DMS 273 (cell line): ENCODE measurements at regions not wholly inside any gene's neighbourhood (a gene's known extent, or its start where the extent isn't known, plus 50 kb on each side); places are given as distances from the start of the nearest gene placed in this dataset.
A peak's percentile ranks its signal among the peaks of the same experiment; 100 is the strongest.

Experiments
- DNase-seq: peaks from one replicate; lab custom pipeline; 2025; ENCODE audit not compliant: unreplicated experiment; lab: John Stamatoyannopoulos, UW

DNA sequence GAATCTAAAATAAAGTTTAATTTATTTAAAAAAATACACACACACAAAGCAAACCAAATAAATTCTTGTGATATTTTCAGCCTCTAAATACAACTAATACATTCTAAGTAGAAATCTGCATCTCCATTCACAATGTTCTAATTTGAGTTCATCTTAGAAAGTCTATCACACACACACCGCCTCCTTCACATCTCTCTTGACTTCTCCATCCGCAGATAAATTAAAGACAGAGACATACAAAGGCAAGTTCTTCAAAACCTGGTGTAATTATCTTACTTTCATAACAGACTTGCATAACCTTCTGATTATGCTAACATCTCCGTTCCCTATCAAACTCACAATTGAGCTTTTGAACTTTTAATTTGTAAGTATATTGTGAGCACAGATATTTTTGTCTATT lies 657.3 kb downstream of the VGLL3 start:
- DNase-seq, result no peak

DNA sequence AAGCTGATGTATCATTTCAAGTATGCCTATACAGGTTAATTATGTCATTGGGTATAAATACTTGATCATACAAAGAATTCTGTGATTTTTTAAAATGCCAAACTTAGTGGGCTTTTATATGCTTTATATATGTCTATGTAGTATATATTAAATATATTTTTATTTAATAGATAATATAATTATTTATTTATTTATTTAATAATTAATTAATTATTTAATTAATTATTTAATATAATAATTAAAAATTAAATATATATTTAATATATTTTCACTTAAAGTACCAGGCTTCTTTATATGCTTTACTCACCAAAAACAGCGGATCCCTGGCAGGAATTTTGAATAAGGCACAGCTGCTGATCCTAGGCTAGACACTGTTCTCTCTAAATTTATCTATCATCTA lies 687.0 kb downstream of the VGLL3 start:
- DNase-seq, result no peak

DNA sequence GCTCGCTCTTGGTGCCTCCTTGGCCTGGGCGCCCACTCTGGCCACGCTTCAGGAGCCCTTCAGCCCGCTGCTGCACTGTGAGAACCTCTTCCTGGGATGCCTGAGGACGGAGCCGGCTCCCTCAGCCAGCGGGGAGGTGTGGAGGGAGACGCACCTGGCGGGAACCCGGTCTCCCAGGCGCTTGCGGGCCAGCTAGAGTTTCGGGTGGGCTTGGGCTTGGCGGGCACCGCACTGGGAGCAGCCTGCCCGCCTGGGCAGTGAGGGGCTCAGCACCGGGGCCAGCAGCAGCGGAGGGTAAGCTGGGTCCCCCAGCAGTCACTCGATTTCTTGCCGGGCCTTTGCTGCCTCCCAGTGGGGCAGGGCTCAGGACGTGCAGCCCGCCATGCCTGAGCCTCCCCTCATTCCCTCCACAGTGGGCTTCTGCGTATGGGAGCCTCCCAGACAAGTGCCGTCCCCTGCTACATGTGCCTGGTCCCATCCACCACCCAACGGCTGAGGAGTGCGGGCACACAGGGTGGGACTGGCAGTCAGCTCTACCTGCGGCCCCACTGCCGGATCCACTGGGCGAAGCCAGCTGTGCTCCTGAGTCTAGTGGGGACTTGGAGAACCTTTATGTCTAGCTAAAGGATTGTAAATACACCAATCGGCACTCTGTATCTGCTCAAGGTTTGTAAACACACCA lies 708.7 kb downstream of the VGLL3 start:
- DNase-seq, result no peak

DNA sequence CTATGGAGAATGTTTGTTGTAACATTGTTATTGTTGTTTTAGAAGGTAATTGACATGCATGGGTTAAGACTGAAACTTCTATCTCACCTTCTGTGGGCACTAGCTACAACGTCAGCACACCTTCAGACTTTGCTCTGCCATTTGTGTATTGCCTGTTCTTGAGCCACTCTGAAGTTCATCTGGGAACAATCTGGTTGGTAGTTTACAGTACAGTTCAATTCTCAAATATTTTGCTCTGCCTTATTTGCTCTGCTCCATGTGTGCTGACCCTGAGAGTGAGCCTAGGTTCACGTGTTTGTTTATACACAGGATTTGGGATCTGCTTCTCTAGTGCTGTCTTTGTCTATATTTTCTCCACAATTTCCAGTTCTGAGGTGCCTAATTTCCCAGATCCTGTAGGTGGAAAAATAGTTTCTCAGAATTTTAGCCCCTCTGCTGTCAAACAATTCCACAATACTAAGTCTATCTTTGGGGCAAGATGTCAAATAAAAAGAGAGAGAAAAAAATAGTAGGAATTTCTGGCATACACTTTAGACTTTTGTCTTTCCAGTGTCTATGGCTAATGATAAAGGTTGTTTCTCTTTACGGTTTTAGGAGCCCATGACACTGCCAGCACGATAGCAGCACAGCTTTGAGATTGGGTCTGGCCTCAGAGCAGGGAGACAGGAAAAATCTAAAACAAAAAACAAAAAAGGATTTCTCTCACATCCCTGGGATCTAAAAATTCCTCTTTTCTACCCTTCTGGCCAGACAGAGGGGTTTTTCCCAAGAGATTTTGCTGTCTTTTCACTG lies 721.4 kb downstream of the VGLL3 start:
- DNase-seq, result no peak

DNA sequence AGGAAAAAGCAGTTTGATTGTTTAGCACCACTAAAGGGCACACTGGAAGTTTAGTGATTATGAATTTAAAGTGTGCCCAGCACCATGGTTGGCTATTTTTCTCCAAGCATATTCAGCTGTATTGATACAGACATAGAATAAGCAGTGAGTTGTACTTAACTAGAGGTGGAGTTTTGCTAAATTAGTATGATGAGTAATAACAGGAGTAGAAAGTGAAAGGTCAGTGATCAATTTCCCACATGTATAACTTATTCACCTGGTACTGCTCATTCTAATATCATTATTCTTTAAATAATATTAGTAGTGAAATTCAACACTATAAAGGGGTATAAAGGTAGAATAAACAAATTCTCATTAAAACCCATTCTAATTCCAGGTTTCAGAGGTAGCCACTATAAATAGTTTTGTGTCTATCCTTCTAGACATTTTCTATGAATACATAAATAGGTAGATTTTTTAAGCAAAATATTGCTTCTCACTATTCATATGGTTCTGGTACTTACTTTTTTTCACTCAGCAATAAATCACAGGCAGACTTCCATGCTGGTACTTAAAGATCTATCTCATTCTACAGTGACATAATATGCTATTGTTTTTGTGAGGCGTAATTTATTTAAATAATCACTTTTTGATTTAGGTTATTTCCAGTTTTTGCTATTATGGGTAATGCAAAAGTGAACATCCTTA lies 732.9 kb downstream of the VGLL3 start:
- DNase-seq, result no peak

DNA sequence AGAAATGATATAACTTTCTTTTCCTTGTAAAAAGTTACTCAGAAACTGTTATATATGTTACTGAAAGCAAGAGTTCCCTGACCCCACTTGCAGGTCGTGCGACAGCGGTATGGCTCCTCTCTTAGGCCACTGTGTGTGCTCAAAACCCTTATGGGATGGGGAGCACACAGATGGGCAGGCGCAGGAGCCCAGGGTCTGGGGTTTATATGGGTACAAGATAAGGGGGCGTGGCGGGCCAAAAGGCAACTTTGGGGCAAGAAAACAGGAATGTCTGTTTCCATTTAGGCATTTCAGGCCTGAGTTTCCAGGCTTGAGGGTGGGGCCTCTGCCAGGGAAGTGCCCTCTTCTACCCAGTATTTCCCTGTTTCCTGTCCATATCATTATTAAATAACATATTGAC lies 736.5 kb downstream of the VGLL3 start:
- no peak for DNase-seq

DNA sequence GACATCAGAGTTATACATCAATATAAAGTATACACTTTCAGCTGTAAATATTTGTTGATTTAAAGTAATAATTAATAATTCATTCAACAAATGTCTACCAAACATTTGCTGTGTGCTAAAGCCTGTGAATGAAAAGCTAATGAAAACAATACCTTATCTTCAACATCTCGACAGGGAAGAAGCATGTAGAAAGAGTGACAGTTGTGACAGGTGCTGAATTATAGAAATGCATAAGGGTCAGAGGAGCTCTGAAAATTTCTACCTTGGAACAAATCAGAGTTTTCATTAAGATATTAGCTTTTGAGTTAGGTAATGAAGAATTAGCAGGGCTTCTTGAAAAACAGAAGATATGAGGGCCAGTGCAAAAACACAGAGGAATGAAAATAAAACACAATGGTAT lies 739.2 kb downstream of the VGLL3 start:
- no peak for DNase-seq

DNA sequence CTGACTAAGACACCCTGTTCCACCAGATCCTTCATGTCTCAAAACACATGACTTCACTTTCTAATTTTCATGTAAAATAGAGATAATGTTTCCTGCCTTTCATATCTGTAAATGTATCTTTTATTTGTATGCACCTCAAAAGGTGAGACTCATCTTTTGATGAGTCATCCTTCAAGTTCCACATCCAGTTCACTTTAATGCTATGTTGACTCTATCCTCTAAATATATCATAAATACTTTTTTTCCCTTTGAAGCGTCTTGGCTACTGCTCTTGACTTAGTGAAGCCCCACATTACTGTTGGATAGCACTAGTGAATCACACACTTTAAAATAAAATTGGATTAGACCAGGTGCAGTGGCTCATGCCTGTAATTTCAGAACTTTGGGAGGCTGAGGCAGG lies 741.1 kb downstream of the VGLL3 start:
- no peak for DNase-seq

DNA sequence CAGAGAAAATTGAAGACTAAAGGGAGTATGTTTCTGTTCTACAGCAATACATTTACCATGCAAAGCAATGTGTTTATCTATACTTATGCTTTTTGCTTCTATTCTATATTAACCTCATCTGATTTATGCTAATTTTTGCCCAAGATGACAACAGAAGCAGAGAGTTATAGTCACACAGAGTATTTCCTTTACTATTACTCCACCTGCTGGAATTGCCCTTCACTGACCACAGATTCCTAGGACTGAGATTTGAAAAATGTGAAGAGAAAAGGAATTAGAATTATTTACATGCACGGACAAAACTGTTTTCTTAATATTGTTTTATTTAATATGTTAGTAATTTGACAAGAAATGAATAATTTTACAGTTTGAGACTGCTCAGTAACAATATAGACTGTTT lies 745.6 kb downstream of the VGLL3 start:
- peak; percentile 24 for DNase-seq

DNA sequence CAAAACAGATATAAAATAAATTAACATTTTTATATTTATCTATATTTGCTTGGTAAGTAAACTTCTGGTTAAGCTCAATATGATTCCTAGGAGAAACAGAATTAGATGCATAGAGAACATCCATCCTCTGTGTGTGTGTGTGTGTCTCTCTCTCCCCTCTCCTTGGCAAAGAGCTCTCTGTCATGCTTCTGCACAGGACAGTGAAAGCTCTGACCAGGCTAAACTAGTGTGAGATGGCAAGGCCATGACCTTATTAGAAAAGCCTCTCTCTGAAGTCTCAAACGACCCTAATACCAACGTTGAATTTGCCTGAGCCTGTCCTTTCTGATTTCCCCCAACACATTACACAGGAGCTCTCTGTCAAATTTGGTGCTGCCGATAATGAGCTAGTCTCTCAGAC lies 746.0 kb downstream of the VGLL3 start:
- DNase-seq, result no peak

DNA sequence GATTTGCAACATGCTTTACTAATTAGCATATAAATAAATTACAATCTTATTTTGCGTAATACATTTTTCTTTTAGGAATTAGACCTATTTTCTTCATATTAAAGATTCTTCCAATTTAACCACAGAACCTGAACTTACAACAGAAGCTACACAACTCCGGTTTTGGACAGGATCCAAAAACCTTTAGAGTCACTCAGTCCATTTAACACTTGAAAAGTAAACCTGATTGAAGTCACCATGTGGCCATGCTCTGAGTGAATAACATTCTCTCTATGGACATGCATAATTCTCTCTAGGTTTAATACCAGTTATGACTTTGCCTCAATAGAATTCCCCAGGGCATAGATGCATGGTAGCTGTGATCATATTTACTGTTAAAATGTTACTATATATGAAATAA lies 751.0 kb downstream of the VGLL3 start:
- DNase-seq, result peak; percentile 45

DNA sequence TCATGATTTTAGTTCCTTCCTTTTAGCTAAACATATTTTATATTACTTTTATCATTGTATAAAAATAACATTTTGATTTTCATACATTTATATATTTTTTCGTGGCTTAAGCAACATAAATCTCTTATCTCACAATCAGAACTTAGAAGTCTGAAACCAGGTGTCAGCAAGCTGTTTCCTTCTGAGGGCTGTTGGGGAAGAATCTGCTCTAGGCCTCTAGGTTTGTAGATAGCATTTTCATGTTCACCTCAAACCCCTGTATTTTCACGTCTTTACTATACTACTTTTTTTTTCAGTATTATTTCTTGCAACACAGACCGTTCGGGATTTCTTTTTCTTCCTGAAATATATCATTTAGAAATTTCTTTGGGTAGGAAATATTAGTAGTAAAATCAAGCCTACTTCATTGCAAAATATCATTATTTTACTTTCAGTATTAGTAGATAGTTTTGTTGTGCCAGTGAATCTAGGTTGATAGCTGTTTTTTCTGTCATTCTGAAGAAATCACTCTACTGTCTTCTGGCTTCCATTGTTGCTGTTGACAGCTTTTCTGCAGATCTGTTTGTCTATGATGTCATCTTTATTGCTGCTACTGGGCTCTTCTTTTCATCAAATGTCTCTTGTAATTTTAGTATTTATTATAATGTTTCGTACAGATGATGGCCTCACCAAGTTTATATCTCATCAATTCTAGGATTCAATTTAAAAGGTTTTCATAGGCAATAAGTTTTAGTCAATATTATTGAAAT lies 756.3 kb downstream of the VGLL3 start:
- DNase-seq, result no peak

DNA sequence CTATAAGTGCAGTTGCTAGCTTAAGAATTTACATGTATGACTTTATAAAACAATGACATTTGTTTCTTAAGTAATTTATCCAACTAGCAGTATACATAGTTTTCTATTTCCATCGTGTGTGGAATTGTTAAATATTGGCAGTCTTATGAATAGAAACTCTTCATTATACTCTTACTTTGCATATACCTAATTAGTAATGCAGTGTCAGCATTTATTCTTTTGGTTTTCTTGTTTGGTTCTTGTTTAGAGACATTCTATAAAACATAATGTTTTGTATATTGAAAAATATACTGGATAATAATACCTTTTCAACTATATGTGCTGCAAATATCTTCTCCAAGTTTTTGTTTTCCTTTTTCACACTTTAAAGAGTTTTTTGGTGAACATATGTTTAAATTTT lies 760.2 kb downstream of the VGLL3 start:
- DNase-seq, result no peak

DNA sequence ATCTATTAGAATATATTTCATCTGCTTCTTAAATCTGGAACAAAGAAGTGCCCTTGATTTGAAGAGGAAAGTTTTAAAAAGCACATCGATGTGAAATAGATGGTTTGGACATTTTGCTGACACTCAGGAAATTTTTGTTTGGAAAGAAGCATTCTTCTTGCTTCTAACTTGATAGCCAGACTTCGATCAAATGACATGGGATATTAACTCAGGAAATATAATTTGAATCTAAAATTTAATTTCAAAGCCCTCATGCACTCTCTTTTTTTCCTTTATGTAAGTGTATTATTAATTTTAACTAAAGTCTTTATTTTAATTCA lies 761.2 kb downstream of the VGLL3 start:
- no peak for DNase-seq

DNA sequence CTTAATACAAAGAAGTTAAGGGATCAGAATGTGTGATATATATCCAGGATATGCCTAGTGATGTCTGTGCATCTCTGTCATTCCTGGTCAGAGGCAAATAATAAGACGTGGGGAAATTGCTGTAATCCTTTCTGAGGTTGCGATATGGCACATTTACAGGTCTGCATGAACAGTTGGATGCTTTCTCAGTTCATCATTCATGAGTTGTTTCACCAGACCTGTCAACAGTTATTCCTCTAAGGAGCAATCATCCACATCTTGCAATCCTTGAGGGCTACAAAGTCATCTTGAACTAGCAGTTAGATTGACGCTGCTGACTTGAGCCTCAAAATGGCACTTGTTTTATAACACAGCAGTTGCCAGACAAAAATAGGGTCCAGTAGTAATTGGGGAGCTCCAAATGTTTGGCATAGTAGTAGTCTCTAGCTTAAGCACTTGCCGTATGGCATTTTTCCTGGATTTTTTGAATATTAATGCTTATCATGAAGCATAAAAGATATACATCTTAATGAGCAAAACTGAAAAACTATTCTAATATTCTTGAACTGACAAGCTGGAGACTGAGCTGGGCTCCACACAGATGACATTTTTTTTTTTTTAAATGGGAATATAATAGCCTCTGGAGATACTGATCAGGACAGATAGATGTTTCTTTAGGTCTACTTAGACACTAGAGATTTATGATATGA lies 761.7 kb downstream of the VGLL3 start:
- DNase-seq, result no peak

DNA sequence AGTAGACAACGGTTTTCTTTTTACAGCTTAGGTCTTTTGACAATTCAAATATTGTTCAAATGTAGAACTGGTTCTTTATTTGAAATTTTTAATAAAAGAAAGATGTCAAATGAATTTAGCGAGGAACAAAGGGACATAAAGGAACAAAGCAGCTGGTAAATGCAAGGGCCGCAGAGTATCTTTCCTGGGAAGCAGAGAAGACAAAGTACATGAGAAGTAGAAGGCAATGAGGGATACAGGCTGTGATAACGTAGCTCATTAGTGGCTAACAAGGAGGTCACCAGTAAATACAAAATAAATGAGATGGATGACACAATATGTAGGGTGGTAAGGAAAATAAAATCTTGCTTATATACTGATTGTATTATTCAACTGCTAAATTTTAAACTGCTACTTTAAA lies 762.8 kb downstream of the VGLL3 start:
- DNase-seq, result no peak

DNA sequence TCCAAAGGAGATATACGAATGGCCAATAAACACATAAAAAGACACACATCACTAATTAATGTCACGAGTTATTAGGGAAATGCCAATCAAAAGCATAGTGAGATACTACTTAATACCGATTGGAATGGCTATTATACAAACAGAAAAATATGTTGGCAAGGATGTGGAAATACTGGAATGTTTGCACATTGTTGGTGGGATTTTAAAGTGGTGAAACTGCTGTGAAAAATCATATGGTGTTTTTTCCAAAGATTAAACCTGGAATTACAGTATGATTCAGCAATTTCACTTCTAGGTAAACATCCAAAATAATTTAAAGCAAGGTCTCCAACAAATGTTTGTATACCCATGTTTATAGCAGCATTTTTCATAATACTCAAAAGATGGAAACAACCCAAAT lies 765.5 kb downstream of the VGLL3 start:
- DNase-seq, result no peak

DNA sequence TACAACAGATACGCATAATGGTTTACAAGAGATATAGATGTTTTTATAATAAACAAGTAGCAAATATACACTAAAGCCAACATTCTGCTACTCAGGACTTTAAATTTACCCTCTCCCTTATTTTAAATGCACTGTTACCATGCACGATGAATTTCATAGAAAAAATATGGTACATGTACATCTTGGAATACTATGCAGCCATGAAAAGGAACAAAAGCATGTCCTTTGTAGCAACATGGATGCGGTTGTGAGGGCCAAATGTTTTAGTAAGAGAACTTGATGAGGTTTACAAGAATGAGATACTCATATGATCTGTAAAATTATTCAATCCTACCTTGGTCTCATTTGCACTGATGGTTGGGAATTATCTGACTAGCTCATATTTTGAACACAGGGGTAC lies 769.3 kb downstream of the VGLL3 start:
- no peak for DNase-seq

DNA sequence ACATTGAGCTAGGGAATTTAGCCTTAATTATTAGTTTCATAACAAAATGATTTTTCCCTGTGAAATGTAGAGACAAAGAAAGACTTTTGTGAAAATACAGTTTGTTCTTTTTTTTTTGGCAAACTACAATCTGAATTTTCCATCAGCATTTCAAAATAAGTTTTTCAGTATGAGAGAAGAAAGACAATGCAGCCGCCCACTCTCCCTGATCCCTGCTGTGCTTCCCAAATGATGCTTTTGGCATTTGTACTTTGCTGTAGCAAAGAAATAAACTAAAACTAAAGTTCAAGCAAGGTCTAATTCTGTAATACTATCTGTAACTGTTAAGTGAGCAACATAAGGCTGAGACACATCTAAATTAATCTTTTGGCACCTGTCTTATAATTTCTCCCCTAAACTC lies 782.2 kb downstream of the VGLL3 start:
- no peak for DNase-seq

DNA sequence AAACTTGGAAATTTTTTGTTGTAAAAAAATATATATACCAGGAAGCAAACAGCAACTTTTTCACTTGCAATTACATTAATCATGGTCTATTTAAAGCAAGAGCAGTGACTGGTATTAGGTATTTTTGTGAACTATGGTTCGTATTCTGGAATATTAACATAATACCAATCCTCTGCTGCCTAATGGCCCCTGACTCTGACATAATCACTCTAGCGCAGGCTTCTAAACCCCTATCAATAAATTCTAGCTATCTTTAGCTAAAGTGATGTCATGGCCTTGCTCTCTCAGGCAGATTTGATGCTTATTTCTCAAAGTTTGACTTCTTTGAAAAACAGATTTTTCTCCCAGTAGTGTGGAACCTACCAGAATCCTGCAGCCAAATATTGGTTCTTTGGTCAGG lies 808.3 kb downstream of the VGLL3 start:
- DNase-seq, result no peak

DNA sequence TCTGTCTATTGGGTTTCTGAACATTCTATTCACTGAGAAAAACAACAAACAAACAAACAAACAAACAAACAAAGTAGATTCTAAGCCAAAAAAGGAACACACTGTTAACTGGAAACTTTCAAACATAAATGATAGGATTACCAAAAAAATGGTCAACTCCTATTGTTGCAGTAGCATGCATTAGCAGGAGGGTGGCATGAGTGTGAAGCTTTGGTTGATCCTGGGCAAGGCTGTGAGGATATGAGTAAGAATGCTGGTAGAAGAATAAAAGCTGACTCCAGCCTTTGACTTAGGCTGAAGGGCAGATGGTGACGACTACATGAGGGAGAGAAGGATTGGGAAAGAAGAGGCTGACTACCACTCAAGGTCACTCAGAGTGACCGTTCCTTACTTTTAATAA lies 810.3 kb downstream of the VGLL3 start:
- peak; percentile 22 for DNase-seq
